ENCODE measurements at regions not wholly inside any gene's neighbourhood (a gene's known extent, or its start where the extent isn't known, plus 50 kb on each side); places are given as distances from the start of the nearest gene placed in this dataset.

- TF ChIP-seq CTCF (IDR thresholded peaks at IDR 0.05): no peak
Observed at GRCh38 chr2:220348206-220348605, 720.8 kb downstream of the SLC4A3 start.

GRCh38 chr2:220353897-220354296 is 726.5 kb downstream of the SLC4A3 start:
- no peak for TF ChIP-seq CTCF (IDR thresholded peaks at IDR 0.05)

GRCh38 chr2:220356076-220356475 is 728.6 kb downstream of the SLC4A3 start:
- no peak for TF ChIP-seq CTCF (IDR thresholded peaks at IDR 0.05)

GRCh38 chr2:220365023-220365422 is 737.6 kb downstream of the SLC4A3 start:
- no peak for TF ChIP-seq CTCF (IDR thresholded peaks at IDR 0.05)

GRCh38 chr2:220366765-220367164 is 739.3 kb downstream of the SLC4A3 start:
- TF ChIP-seq CTCF (IDR thresholded peaks at IDR 0.05): no peak

GRCh38 chr2:220370764-220371163 is 743.3 kb downstream of the SLC4A3 start:
- no peak for TF ChIP-seq CTCF (IDR thresholded peaks at IDR 0.05)

- TF ChIP-seq CTCF (IDR thresholded peaks at IDR 0.05): no peak
Observed at GRCh38 chr2:220371211-220371610, 743.8 kb downstream of the SLC4A3 start.

- TF ChIP-seq CTCF (IDR thresholded peaks at IDR 0.05): no peak
Observed at GRCh38 chr2:220373878-220374277, 746.4 kb downstream of the SLC4A3 start.

All from LNCAP (cell line).